H9 (cell line): ENCODE measurements at regions not wholly inside any gene's neighbourhood (a gene's known extent, or its start where the extent isn't known, plus 50 kb on each side); places are given as distances from the start of the nearest gene placed in this dataset.
A peak's percentile ranks its signal among the peaks of the same experiment; 100 is the strongest.

ENCODE experiments used
- DNase-seq: peaks from one replicate; pipeline ENCODE4 v3.0.0-alpha.2; 2017
- H2AFZ ChIP-seq: one replicate; pipeline ENCODE4 v1.6.1; 2013; ENCODE audit warnings: mild to moderate bottlenecking, low read length, control low read depth, moderate library complexity
- H2AK5ac ChIP-seq: 2 replicates; pipeline ENCODE4 v1.6.1; 2013; ENCODE audit warnings: low read length, control low read depth, mixed read lengths; ENCODE audit not compliant: insufficient read length
- H2BK120ac ChIP-seq: one replicate; pipeline ENCODE4 v1.6.1; 2013; ENCODE audit warnings: low read depth, mild to moderate bottlenecking, low read length, control low read depth, inconsistent platforms; ENCODE audit not compliant: poor library complexity, severe bottlenecking
- H2BK12ac ChIP-seq: 2 replicates; pipeline ENCODE4 v1.6.1; 2013; ENCODE audit warnings: low read length, control low read depth, mixed read lengths, low read depth; ENCODE audit not compliant: insufficient read length
- H2BK15ac ChIP-seq: 2 replicates; pipeline ENCODE4 v1.6.1; 2013; ENCODE audit warnings: low read depth, low read length, control low read depth
- H2BK20ac ChIP-seq: one replicate; pipeline ENCODE4 v1.6.1; 2013; ENCODE audit warnings: low read depth, mild to moderate bottlenecking, low read length, control low read depth, inconsistent platforms; ENCODE audit not compliant: poor library complexity, severe bottlenecking
- H2BK5ac ChIP-seq: 2 replicates; pipeline ENCODE4 v1.6.1; 2013; ENCODE audit warnings: low read length, control low read depth, mixed read lengths; ENCODE audit not compliant: insufficient read length
- H3K14ac ChIP-seq: 2 replicates; pipeline ENCODE4 v1.6.1; 2013; ENCODE audit warnings: low read length, control low read depth; ENCODE audit not compliant: insufficient read depth
- H3K18ac ChIP-seq: 2 replicates; pipeline ENCODE4 v1.6.1; 2013; ENCODE audit warnings: low read depth, mild to moderate bottlenecking, mixed read lengths, low read length, control low read depth; ENCODE audit not compliant: insufficient read length
- H3K23ac ChIP-seq: 2 replicates; pipeline ENCODE4 v1.6.1; 2013; ENCODE audit warnings: low read length, control low read depth, mixed read lengths, low read depth; ENCODE audit not compliant: insufficient read length
- H3K23me2 ChIP-seq: 2 replicates; pipeline ENCODE4 v1.6.1; 2013; ENCODE audit warnings: low read depth, mild to moderate bottlenecking, mixed read lengths, low read length, control low read depth; ENCODE audit not compliant: insufficient read length, poor library complexity, severe bottlenecking
- H3K27ac ChIP-seq: 2 replicates; pipeline ENCODE4 v1.5.1; 2013; ENCODE audit warnings: low read length, control low read depth, mixed read lengths, low read depth; ENCODE audit not compliant: insufficient read length
- H3K27me3 ChIP-seq: 2 replicates; pipeline ENCODE4 v1.6.1; 2013; ENCODE audit warnings: low read length, control low read depth, inconsistent platforms; ENCODE audit not compliant: insufficient read depth
- H3K4ac ChIP-seq: 2 replicates; pipeline ENCODE4 v1.6.1; 2013; ENCODE audit warnings: low read depth, mild to moderate bottlenecking, control low read depth, inconsistent platforms, low read length, moderate library complexity
- H3K4me1 ChIP-seq: 2 replicates; pipeline ENCODE4 v1.6.1; 2013; ENCODE audit warnings: low read length, control low read depth, inconsistent platforms; ENCODE audit not compliant: insufficient read depth
- H3K4me2 ChIP-seq: 2 replicates; pipeline ENCODE4 v1.6.1; 2013; ENCODE audit warnings: low read length, control low read depth, mixed read lengths; ENCODE audit not compliant: insufficient read length, insufficient read depth
- H3K56ac ChIP-seq: 2 replicates; pipeline ENCODE4 v1.6.1; 2013; ENCODE audit warnings: low read depth, mild to moderate bottlenecking, mixed read lengths, low read length, control low read depth; ENCODE audit not compliant: insufficient read length
- H3K79me1 ChIP-seq: 2 replicates; pipeline ENCODE4 v1.6.1; 2013; ENCODE audit warnings: low read depth, mild to moderate bottlenecking, moderate library complexity, low read length, control low read depth, inconsistent platforms; ENCODE audit not compliant: insufficient read depth, poor library complexity, severe bottlenecking
- H3K79me2 ChIP-seq: 2 replicates; pipeline ENCODE4 v1.6.1; 2013; ENCODE audit warnings: low read length, control low read depth, inconsistent platforms; ENCODE audit not compliant: insufficient read depth
- H3K9ac ChIP-seq: 2 replicates; pipeline ENCODE4 v1.6.1; 2013; ENCODE audit warnings: low read length, control low read depth, mixed read lengths; ENCODE audit not compliant: insufficient read length; ENCODE audit errors: extremely low read depth
- H3K9me3 ChIP-seq: one replicate; pipeline ENCODE4 v1.6.1; 2013; ENCODE audit warnings: low read depth, low read length, inconsistent platforms; ENCODE audit not compliant: control insufficient read depth
- H3T11ph ChIP-seq: one replicate; pipeline ENCODE4 v1.6.1; 2013; ENCODE audit warnings: mild to moderate bottlenecking, low read length, control low read depth, inconsistent platforms
- H4K20me1 ChIP-seq: one replicate; pipeline ENCODE4 v1.6.1; 2013; ENCODE audit not compliant: control insufficient read depth, insufficient read length, insufficient read depth
- H4K5ac ChIP-seq: 2 replicates; pipeline ENCODE4 v1.6.1; 2013; ENCODE audit warnings: low read depth, mild to moderate bottlenecking, mixed read lengths, low read length, control low read depth; ENCODE audit not compliant: insufficient read length
- H4K8ac ChIP-seq: replicated peaks from 2 replicates; pipeline ENCODE4 v1.6.1; 2013; ENCODE audit warnings: low read length, control low read depth, mixed read lengths, low read depth; ENCODE audit not compliant: insufficient read length
- H4K91ac ChIP-seq: 2 replicates; pipeline ENCODE4 v1.6.1; 2013; ENCODE audit warnings: low read depth, mild to moderate bottlenecking, moderate library complexity, mixed read lengths, low read length, control low read depth; ENCODE audit not compliant: insufficient read length
- H3K27ac Mint-ChIP-seq, 3 experiments: 2 replicates in 2 of 3; 3 replicates in 1 of 3; pipeline ENCODE4 v1.8.0; 2020 to 2021; ENCODE audit warnings: mixed read lengths in 3 of 3, mild to moderate bottlenecking in 1 of 3, moderate library complexity in 1 of 3
- H3K27me3 Mint-ChIP-seq: 2 replicates; pipeline ENCODE4 v1.8.0; 2021; ENCODE audit warnings: low read depth, mild to moderate bottlenecking, moderate library complexity, mixed read lengths
- H3K36me3 Mint-ChIP-seq, 3 experiments: 2 replicates in 2 of 3; 3 replicates in 1 of 3; pipeline ENCODE4 v1.8.0; 2020 to 2021; ENCODE audit warnings: low read depth in 3 of 3, mixed read lengths in 3 of 3; ENCODE audit not compliant: insufficient read depth in 1 of 3
- H3K4me1 Mint-ChIP-seq, 2 experiments: 2 replicates each; pipeline ENCODE4 v1.8.0; 2020; ENCODE audit warnings: mixed read lengths in 2 of 2
- H3K4me3 Mint-ChIP-seq, 2 experiments: 2 replicates in 1 of 2; 3 replicates in 1 of 2; pipeline ENCODE4 v1.8.0; 2020 to 2021; ENCODE audit warnings: mild to moderate bottlenecking in 2 of 2, mixed read lengths in 2 of 2, moderate library complexity in 1 of 2
- H3K9me3 Mint-ChIP-seq, 2 experiments: 2 replicates in 1 of 2; 3 replicates in 1 of 2; pipeline ENCODE4 v1.8.0; 2020; ENCODE audit warnings: mild to moderate bottlenecking in 2 of 2, mixed read lengths in 2 of 2, moderate library complexity in 1 of 2
- CTCF ChIP-seq: fragments of 200-600 bp; sonication (generic); conservative IDR thresholded peaks from 3 replicates; pipeline ENCODE4 v1.8.0; 2021; ENCODE audit warnings: antibody characterized with exemption, mild to moderate bottlenecking
- WGBS: extraction: QIAGEN DNeasy Blood & Tissue Kit; methylation state at CpG from one replicate; pipeline ENCODE4 v1.1.7; 2013; ENCODE audit warnings: missing lambda C conversion rate, low lambda C conversion rate, mixed read lengths; ENCODE audit not compliant: insufficient read length; ENCODE audit errors: extremely low coverage; 5-methylcytosine and 5-hydroxymethylcytosine counted together

GRCh38 chr9:135295551-135296300, 183.9 kb upstream of the PPP1R26 start:
- H4K20me1 ChIP-seq, result no peaks in the 10 kb centered on the region
- H4K8ac ChIP-seq, result no peak overlapping the region
- H3K23me2 ChIP-seq, result no peaks in the 10 kb centered on the region
- peak; percentile 37 for DNase-seq
- no peak overlapping the region for H3K27ac ChIP-seq
- no peak overlapping the region for H3K56ac ChIP-seq
- no peak overlapping the region for H2BK5ac ChIP-seq
- H3K4me2 ChIP-seq, result no peak overlapping the region
- no CpG with 5 or more reads among the region's 11 CpGs for WGBS
- H3K4me3 Mint-ChIP-seq, result no peak overlapping the region; a peak in 1 of 5 replicates
- no peak overlapping the region for H3K14ac ChIP-seq
- H3K9me3 ChIP-seq, result no peaks in the 10 kb centered on the region
- H3K4ac ChIP-seq, result no peak overlapping the region
- H3K4me1 ChIP-seq, result peaks cover 3% of the 10 kb centered on the region
- peak overlapping the region; percentile 48 to 76 (median 49); a peak in 5 of 7 replicates for H3K27ac Mint-ChIP-seq
- no peaks in the 10 kb centered on the region for H3K36me3 Mint-ChIP-seq
- TF ChIP-seq CTCF, result no peak
- no peaks in the 10 kb centered on the region for H3K27me3 ChIP-seq
- H3K18ac ChIP-seq, result no peak overlapping the region
- no peak overlapping the region for H2BK120ac ChIP-seq
- H2BK12ac ChIP-seq, result no peak overlapping the region
- H3K23ac ChIP-seq, result no peak overlapping the region
- no peak overlapping the region for H3K9ac ChIP-seq
- H4K5ac ChIP-seq, result no peak overlapping the region
- H2AFZ ChIP-seq, result no peak overlapping the region
- H3T11ph ChIP-seq, result no peak overlapping the region
- no peak overlapping the region for H4K91ac ChIP-seq
- peaks cover 43 to 56% of the 10 kb centered on the region in 2 experiments for H3K4me1 Mint-ChIP-seq
- H2BK15ac ChIP-seq, result no peak overlapping the region
- no peak overlapping the region for H2AK5ac ChIP-seq
- no peak overlapping the region for H2BK20ac ChIP-seq
- no peaks in the 10 kb centered on the region for H3K9me3 Mint-ChIP-seq
- H3K79me2 ChIP-seq, result no peaks in the 10 kb centered on the region
- H3K27me3 Mint-ChIP-seq, result peaks cover 9% of the 10 kb centered on the region
- no peaks in the 10 kb centered on the region for H3K79me1 ChIP-seq
